HEK293 (cell line): ENCODE measurements at regions not wholly inside any gene's neighbourhood (a gene's known extent, or its start where the extent isn't known, plus 50 kb on each side); places are given as distances from the start of the nearest gene placed in this dataset.

ENCODE experiments used
- CTCF ChIA-PET: fragments of 350-600 bp; formaldehyde crosslinking; extraction: SDS; loops from one replicate; lab custom pipeline; 2021; ENCODE audit warnings: antibody characterized with exemption; lab: Yijun Ruan, JAX
- POLR2A ChIA-PET: fragments of 300-600 bp; formaldehyde crosslinking; extraction: SDS; loops from one replicate; lab custom pipeline; 2020; ENCODE audit warnings: antibody characterized with exemption, inconsistent platforms; lab: Yijun Ruan, JAX
- H3K27ac ChIP-seq: fragments of 200-500 bp; sonication (Bioruptor generic); 2 replicates; pipeline ENCODE4 v1.5.1; 2014; ENCODE audit warnings: low read depth, low read length, control low read depth, inconsistent platforms; ENCODE audit errors: extremely low read depth
- H3K36me3 ChIP-seq, 2 experiments: fragments of 200-500 bp in 1 of 2; sonication (Bioruptor generic) in 1 of 2; 1 replicate in 1 of 2; 2 replicates in 1 of 2; pipeline ENCODE4 v1.5.1; 2014 to 2017; ENCODE audit warnings: inconsistent platforms in 2 of 2, low read length in 2 of 2; ENCODE audit not compliant: control insufficient read depth in 2 of 2, insufficient read depth in 1 of 2
- H3K4me1 ChIP-seq: fragments of 200-500 bp; sonication (Bioruptor generic); 2 replicates; pipeline ENCODE4 v1.5.1; 2014; ENCODE audit warnings: mild to moderate bottlenecking, low read length, inconsistent platforms; ENCODE audit not compliant: control insufficient read depth, insufficient read depth
- H3K4me3 ChIP-seq: 2 replicates; pipeline ENCODE4 v1.5.1; 2011; ENCODE audit warnings: low read depth, mild to moderate bottlenecking, control low read depth, low read length, moderate library complexity
- H3K9me3 ChIP-seq: fragments of 200-500 bp; sonication (Bioruptor generic); 2 replicates; pipeline ENCODE4 v1.5.1; 2014; ENCODE audit warnings: low read depth, low read length, inconsistent platforms; ENCODE audit not compliant: control insufficient read depth, insufficient read depth
- BCL11B ChIP-seq: fragments of 450-650 bp; formaldehyde crosslinking; IDR thresholded peaks from 2 replicates; pipeline ENCODE4 v1.5.1; 2016; ENCODE audit warnings: low read depth, missing biosample characterization, missing genetic modification characterization
- GFI1B ChIP-seq: fragments of 450-650 bp; formaldehyde crosslinking; IDR thresholded peaks from 2 replicates; pipeline ENCODE4 v1.5.1; 2016; ENCODE audit warnings: missing biosample characterization, missing genetic modification characterization
- GLI2 ChIP-seq: fragments of 450-650 bp; formaldehyde crosslinking; IDR thresholded peaks from 2 replicates; pipeline ENCODE4; 2017; ENCODE audit warnings: missing biosample characterization, missing genetic modification characterization, low read depth, borderline replicate concordance
- GLI4 ChIP-seq: fragments of 450-650 bp; formaldehyde crosslinking; IDR thresholded peaks from 2 replicates; pipeline ENCODE4 v1.5.1; 2016; ENCODE audit warnings: missing biosample characterization, missing genetic modification characterization
- KLF1 ChIP-seq: fragments of 450-650 bp; formaldehyde crosslinking; IDR thresholded peaks from 2 replicates; pipeline ENCODE4 v1.5.1; 2016; ENCODE audit warnings: missing biosample characterization, missing genetic modification characterization
- MZF1 ChIP-seq: fragments of 450-650 bp; formaldehyde crosslinking; IDR thresholded peaks from 2 replicates; pipeline ENCODE4 v1.5.1; 2017; ENCODE audit warnings: missing biosample characterization, missing genetic modification characterization, borderline replicate concordance
- OSR2 ChIP-seq: fragments of 450-650 bp; formaldehyde crosslinking; IDR thresholded peaks from 2 replicates; pipeline ENCODE4 v1.5.1; 2016; ENCODE audit warnings: missing biosample characterization, missing genetic modification characterization
- REPIN1 ChIP-seq: fragments of 450-650 bp; formaldehyde crosslinking; IDR thresholded peaks from 2 replicates; pipeline ENCODE4 v1.5.1; 2017; ENCODE audit warnings: missing biosample characterization, missing genetic modification characterization, low read depth
- SALL2 ChIP-seq: fragments of 450-650 bp; formaldehyde crosslinking; IDR thresholded peaks from 2 replicates; pipeline ENCODE4 v1.5.0; 2017; ENCODE audit warnings: missing biosample characterization, mild to moderate bottlenecking, missing genetic modification characterization, borderline replicate concordance
- SCRT1 ChIP-seq: fragments of 450-650 bp; formaldehyde crosslinking; IDR thresholded peaks from 2 replicates; pipeline ENCODE4 v1.5.1; 2016; ENCODE audit warnings: missing biosample characterization, missing genetic modification characterization, borderline replicate concordance
- SP3 ChIP-seq: fragments of 450-650 bp; formaldehyde crosslinking; IDR thresholded peaks from 2 replicates; pipeline ENCODE4 v1.5.1; 2016; ENCODE audit warnings: missing biosample characterization, missing genetic modification characterization
- YY2 ChIP-seq: fragments of 450-650 bp; formaldehyde crosslinking; IDR thresholded peaks from 2 replicates; pipeline ENCODE4 v1.5.1; 2016; ENCODE audit warnings: missing biosample characterization, missing genetic modification characterization
- ZBTB17 ChIP-seq: fragments of 450-650 bp; formaldehyde crosslinking; IDR thresholded peaks from 2 replicates; pipeline ENCODE4 v1.5.1; 2016; ENCODE audit warnings: missing biosample characterization, missing genetic modification characterization
- ZBTB7A ChIP-seq: fragments of 450-650 bp; formaldehyde crosslinking; IDR thresholded peaks from 2 replicates; pipeline ENCODE4 v1.5.1; 2016; ENCODE audit warnings: low read depth, missing biosample characterization, missing genetic modification characterization
- ZNF140 ChIP-seq: fragments of 450-650 bp; formaldehyde crosslinking; IDR thresholded peaks from 2 replicates; pipeline ENCODE4 v1.5.1; 2016; ENCODE audit warnings: missing biosample characterization, missing genetic modification characterization
- ZNF146 ChIP-seq: fragments of 450-650 bp; formaldehyde crosslinking; IDR thresholded peaks from 2 replicates; pipeline ENCODE4 v1.5.1; 2016; ENCODE audit warnings: missing biosample characterization, missing genetic modification characterization
- ZNF174 ChIP-seq: fragments of 450-650 bp; formaldehyde crosslinking; IDR thresholded peaks from 2 replicates; pipeline ENCODE4 v1.5.0; 2017; ENCODE audit warnings: missing biosample characterization, mild to moderate bottlenecking, missing genetic modification characterization
- ZNF19 ChIP-seq: fragments of 450-650 bp; formaldehyde crosslinking; IDR thresholded peaks from 2 replicates; pipeline ENCODE4; 2016; ENCODE audit warnings: missing biosample characterization, missing genetic modification characterization, low read depth
- ZNF248 ChIP-seq: fragments of 450-650 bp; formaldehyde crosslinking; IDR thresholded peaks from 2 replicates; pipeline ENCODE4 v1.5.1; 2017; ENCODE audit warnings: missing biosample characterization, missing genetic modification characterization
- ZNF404 ChIP-seq: fragments of 450-650 bp; formaldehyde crosslinking; IDR thresholded peaks from 2 replicates; pipeline ENCODE4 v1.5.1; 2017; ENCODE audit warnings: missing biosample characterization, missing genetic modification characterization
- ZNF426 ChIP-seq: fragments of 450-650 bp; formaldehyde crosslinking; IDR thresholded peaks from 2 replicates; pipeline ENCODE4 v1.5.1; 2017; ENCODE audit warnings: missing biosample characterization, missing genetic modification characterization, mild to moderate bottlenecking, inconsistent platforms, moderate library complexity
- ZNF501 ChIP-seq: fragments of 450-650 bp; formaldehyde crosslinking; IDR thresholded peaks from 2 replicates; pipeline ENCODE4 v1.5.1; 2016; ENCODE audit warnings: missing biosample characterization, missing genetic modification characterization
- ZNF529 ChIP-seq: fragments of 450-650 bp; formaldehyde crosslinking; IDR thresholded peaks from 2 replicates; pipeline ENCODE4 v1.5.1; 2017; ENCODE audit warnings: missing genetic modification characterization, missing biosample characterization; ENCODE audit not compliant: insufficient replicate concordance
- ZNF548 ChIP-seq: fragments of 450-650 bp; formaldehyde crosslinking; IDR thresholded peaks from 2 replicates; pipeline ENCODE4 v1.5.1; 2016; ENCODE audit warnings: missing biosample characterization, missing genetic modification characterization
- ZNF560 ChIP-seq: fragments of 450-650 bp; formaldehyde crosslinking; IDR thresholded peaks from 2 replicates; pipeline ENCODE4 v1.5.1; 2017; ENCODE audit warnings: missing biosample characterization, missing genetic modification characterization, borderline replicate concordance
- ZNF561 ChIP-seq: fragments of 450-650 bp; IDR thresholded peaks from 2 replicates; pipeline ENCODE4 v1.5.1; 2018; ENCODE audit warnings: missing biosample characterization, missing genetic modification characterization, borderline replicate concordance
- ZNF585B ChIP-seq: fragments of 450-650 bp; formaldehyde crosslinking; IDR thresholded peaks from 2 replicates; pipeline ENCODE4 v1.5.1; 2016; ENCODE audit warnings: missing biosample characterization, missing genetic modification characterization
- ZNF658 ChIP-seq: fragments of 450-650 bp; formaldehyde crosslinking; IDR thresholded peaks from 2 replicates; pipeline ENCODE4; 2016; ENCODE audit warnings: missing biosample characterization, missing genetic modification characterization
- ZNF785 ChIP-seq: fragments of 450-650 bp; formaldehyde crosslinking; IDR thresholded peaks from 2 replicates; pipeline ENCODE4 v1.5.1; 2016; ENCODE audit warnings: missing biosample characterization, missing genetic modification characterization
- TF ChIP-seq, protein P1 (sequence below): fragments of 450-650 bp; formaldehyde crosslinking; IDR thresholded peaks from 2 replicates; pipeline ENCODE4 v1.5.1; 2017; ENCODE audit warnings: missing biosample characterization, missing genetic modification characterization
- TF ChIP-seq, protein P2 (sequence below): fragments of 450-650 bp; formaldehyde crosslinking; IDR thresholded peaks from 2 replicates; pipeline ENCODE4 v1.5.1; 2017; ENCODE audit warnings: missing biosample characterization, missing genetic modification characterization
- TF ChIP-seq, protein P3 (sequence below): fragments of 450-650 bp; formaldehyde crosslinking; optimal IDR thresholded peaks from 2 replicates; pipeline ENCODE3; 2016; ENCODE audit warnings: missing biosample characterization, mild to moderate bottlenecking, missing genetic modification characterization

DNA sequence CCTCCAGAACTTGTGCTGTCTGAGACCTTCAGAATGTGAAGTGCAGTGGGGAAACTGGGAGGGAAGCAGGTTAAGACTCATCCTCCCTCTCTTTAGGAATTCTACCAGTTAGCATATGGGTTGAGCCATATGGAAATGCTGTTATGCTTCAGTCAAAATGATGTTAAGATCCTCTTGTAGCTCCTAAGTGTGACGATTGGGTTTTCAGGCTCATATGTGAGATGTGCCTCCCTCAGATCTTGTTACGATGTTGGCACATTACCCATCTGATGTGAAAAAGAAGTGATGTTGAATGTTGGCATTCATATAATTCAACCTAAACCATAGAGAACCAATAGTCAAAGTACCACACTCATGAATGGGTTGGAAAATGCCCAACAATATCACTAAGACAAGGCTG is 67.8 kb upstream of the IPO5 start:
- Histone ChIP-seq H3K4me3 (no peak overlapping the region), H3K36me3 (no peaks in the 10 kb centered on the region), H3K4me1 (no peaks in the 10 kb centered on the region), H3K27ac (no peak overlapping the region), H3K9me3 (no peaks in the 10 kb centered on the region)
- CTCF ChIA-PET, result interaction anchor here (0.7 kb wide), 1 partner anchor 463 kb away, joined by 3 read pairs; no protein-coding TSS in a partner anchor
- TF ChIP-seq ZNF658 (tag by site-specific recombination), result no peak
- no peak for TF ChIP-seq BCL11B (tag by site-specific recombination)
- no peak for TF ChIP-seq SCRT1 (tag by site-specific recombination)
- no peak for TF ChIP-seq MZF1
- TF ChIP-seq, protein P1, sequence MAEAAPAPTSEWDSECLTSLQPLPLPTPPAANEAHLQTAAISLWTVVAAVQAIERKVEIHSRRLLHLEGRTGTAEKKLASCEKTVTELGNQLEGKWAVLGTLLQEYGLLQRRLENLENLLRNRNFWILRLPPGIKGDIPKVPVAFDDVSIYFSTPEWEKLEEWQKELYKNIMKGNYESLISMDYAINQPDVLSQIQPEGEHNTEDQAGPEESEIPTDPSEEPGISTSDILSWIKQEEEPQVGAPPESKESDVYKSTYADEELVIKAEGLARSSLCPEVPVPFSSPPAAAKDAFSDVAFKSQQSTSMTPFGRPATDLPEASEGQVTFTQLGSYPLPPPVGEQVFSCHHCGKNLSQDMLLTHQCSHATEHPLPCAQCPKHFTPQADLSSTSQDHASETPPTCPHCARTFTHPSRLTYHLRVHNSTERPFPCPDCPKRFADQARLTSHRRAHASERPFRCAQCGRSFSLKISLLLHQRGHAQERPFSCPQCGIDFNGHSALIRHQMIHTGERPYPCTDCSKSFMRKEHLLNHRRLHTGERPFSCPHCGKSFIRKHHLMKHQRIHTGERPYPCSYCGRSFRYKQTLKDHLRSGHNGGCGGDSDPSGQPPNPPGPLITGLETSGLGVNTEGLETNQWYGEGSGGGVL, result no peak
- no peak for TF ChIP-seq SP3 (tag by site-specific recombination)
- TF ChIP-seq ZNF548 (tag by site-specific recombination), result no peak
- POLR2A ChIA-PET, result no interaction called here

DNA sequence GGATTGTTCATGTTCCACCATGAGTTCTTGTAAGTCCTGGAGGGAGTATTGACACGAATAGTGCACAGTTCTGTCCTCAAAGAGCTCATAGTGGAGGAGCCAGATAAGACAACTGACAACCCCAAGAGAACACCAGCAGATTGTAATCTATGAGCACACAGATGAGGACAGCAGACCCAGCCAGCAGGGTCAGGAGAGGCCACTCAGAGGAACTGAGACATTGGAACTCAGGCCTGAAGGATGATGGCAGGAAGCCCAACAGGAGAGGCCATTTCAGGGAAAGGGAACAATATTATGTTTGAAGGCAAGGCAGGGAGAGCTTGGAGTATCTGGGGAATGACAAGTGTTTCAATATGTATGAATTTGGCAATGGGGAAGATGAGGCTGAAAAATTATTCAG is 63.7 kb upstream of the IPO5 start:
- POLR2A ChIA-PET, result no interaction called here

DNA sequence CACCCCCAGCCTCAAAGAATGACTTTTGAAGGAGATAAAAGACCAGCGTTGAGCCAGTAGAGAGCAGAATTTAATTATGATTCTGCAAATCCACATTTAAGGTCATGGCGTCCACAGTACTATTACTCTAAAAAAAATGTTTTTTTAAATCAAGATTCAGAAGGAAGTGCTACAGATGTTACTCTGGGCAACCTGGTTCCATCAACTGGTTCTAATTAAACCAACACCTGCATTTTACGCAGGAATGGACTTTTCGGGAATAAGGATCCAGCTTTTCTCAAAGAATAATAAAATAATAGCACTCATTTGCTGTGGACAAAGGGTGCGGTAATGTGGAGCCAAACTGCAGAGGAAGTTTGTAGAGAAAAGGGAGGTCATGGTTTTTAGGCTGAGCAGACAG is 62.9 kb upstream of the IPO5 start:
- POLR2A ChIA-PET, result no interaction called here
- no peak overlapping the region for H3K4me3 ChIP-seq
- TF ChIP-seq KLF1 (tag by site-specific recombination) (no peak), SP3 (tag by site-specific recombination) (no peak), ZNF174 (tag by site-specific recombination) (no peak), ZNF785 (tag by site-specific recombination) (no peak), ZNF19 (tag by site-specific recombination) (no peak), ZNF426 (no peak), ZNF560 (tag by site-specific recombination) (no peak), ZNF404 (no peak), ZNF146 (no peak), REPIN1 (tag by site-specific recombination) (no peak), ZNF501 (no peak)
- TF ChIP-seq, protein P2, sequence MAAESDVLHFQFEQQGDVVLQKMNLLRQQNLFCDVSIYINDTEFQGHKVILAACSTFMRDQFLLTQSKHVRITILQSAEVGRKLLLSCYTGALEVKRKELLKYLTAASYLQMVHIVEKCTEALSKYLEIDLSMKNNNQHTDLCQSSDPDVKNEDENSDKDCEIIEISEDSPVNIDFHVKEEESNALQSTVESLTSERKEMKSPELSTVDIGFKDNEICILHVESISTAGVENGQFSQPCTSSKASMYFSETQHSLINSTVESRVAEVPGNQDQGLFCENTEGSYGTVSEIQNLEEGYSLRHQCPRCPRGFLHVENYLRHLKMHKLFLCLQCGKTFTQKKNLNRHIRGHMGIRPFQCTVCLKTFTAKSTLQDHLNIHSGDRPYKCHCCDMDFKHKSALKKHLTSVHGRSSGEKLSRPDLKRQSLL (tag by site-specific recombination), result no peak
- H3K9me3 ChIP-seq, result no peaks in the 10 kb centered on the region
- CTCF ChIA-PET, result interaction anchor here (0.8 kb wide), 1 partner anchor 21 kb away, joined by 4 read pairs; no protein-coding TSS in a partner anchor
- no peaks in the 10 kb centered on the region for H3K36me3 ChIP-seq
- no peak overlapping the region for H3K27ac ChIP-seq
- no peaks in the 10 kb centered on the region for H3K4me1 ChIP-seq

More for the DNA sequence above, 63.7 kb upstream of the IPO5 start:
- H3K4me3 ChIP-seq, result no peak overlapping the region
- no peak overlapping the region for H3K27ac ChIP-seq
- no peaks in the 10 kb centered on the region for H3K36me3 ChIP-seq
- no peak for TF ChIP-seq GLI2 (tag by site-specific recombination)
- TF ChIP-seq ZBTB17 (tag by site-specific recombination), result no peak
- TF ChIP-seq GLI4 (tag by site-specific recombination), result no peak
- no peak for TF ChIP-seq OSR2
- TF ChIP-seq ZNF529 (tag by site-specific recombination), result no peak
- no peak for TF ChIP-seq BCL11B (tag by site-specific recombination)
- TF ChIP-seq, protein P3, sequence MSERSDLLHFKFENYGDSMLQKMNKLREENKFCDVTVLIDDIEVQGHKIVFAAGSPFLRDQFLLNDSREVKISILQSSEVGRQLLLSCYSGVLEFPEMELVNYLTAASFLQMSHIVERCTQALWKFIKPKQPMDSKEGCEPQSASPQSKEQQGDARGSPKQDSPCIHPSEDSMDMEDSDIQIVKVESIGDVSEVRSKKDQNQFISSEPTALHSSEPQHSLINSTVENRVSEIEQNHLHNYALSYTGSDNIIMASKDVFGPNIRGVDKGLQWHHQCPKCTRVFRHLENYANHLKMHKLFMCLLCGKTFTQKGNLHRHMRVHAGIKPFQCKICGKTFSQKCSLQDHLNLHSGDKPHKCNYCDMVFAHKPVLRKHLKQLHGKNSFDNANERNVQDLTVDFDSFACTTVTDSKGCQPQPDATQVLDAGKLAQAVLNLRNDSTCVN (tag by site-specific recombination), result no peak
- no peak for TF ChIP-seq GFI1B (tag by site-specific recombination)
- TF ChIP-seq ZBTB7A (tag by site-specific recombination), result no peak
- TF ChIP-seq SALL2, result no peak
- no peak for TF ChIP-seq ZNF561 (tag by site-specific recombination)
- no peak for TF ChIP-seq ZNF140 (tag by site-specific recombination)
- TF ChIP-seq YY2 (tag by site-specific recombination), result no peak
- TF ChIP-seq ZNF585B (tag by site-specific recombination), result no peak
- no peak for TF ChIP-seq ZNF248
- no peaks in the 10 kb centered on the region for H3K4me1 ChIP-seq
- H3K9me3 ChIP-seq, result no peaks in the 10 kb centered on the region
- CTCF ChIA-PET, result interaction anchor here (0.8 kb wide), 1 partner anchor 22 kb away, joined by 4 read pairs; no protein-coding TSS in a partner anchor
